ENCODE measurements at regions not wholly inside any gene's neighbourhood (a gene's known extent, or its start where the extent isn't known, plus 50 kb on each side); places are given as distances from the start of the nearest gene placed in this dataset.

DNA sequence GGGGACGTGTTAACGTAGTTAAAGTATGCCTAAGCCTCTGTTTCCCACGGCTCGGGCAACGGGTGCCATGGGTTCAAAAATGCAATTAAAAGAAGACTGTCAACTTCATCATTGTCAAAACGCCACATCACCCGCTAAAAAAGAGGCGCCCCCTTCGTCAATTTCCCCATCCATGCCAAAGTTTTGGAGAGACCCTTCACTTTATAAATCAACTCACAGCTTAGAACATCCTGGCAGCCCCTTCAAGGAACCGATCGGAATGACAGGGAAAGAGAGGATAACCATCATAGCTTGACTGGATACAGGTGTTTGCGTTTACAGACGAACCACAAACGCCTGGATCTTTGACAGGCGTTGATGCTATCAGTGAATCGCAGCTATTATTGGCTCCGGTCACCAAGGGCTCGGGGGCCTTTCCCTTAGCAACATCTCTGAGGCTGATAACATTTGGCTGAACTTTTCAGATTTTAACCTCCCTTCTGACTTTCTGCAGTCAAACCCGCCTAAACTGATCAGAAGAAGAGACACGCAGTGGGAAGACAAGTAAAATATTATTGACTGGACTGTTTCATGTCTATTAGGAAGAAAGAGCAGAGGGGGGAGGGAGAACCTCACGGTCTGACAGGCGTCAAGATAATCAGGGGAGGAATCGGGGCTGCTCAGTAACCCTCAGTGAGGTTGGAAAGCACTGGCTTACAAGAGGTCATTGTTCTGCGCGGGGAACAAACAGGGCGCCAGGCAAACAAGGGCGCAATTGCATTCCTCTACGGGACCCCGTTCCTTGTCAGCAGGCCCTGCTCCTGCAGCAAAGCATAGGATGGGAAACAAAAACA lies 322.5 kb upstream of the ZNF507 start:
- TF ChIP-seq, protein P1, sequence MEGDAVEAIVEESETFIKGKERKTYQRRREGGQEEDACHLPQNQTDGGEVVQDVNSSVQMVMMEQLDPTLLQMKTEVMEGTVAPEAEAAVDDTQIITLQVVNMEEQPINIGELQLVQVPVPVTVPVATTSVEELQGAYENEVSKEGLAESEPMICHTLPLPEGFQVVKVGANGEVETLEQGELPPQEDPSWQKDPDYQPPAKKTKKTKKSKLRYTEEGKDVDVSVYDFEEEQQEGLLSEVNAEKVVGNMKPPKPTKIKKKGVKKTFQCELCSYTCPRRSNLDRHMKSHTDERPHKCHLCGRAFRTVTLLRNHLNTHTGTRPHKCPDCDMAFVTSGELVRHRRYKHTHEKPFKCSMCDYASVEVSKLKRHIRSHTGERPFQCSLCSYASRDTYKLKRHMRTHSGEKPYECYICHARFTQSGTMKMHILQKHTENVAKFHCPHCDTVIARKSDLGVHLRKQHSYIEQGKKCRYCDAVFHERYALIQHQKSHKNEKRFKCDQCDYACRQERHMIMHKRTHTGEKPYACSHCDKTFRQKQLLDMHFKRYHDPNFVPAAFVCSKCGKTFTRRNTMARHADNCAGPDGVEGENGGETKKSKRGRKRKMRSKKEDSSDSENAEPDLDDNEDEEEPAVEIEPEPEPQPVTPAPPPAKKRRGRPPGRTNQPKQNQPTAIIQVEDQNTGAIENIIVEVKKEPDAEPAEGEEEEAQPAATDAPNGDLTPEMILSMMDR (IDR thresholded peaks at IDR 0.05; ENCODE audit: insufficient read depth, low read depth, low read length) = no peak
- TF ChIP-seq EZH2 (IDR thresholded peaks at IDR 0.05; ENCODE audit: insufficient read depth, low read length) = no peak

Measured in astrocyte (in vitro differentiated cells and primary cell).